Kidney (tissue), 13 donors: ENCODE measurements at regions not wholly inside any gene's neighbourhood (a gene's known extent, or its start where the extent isn't known, plus 50 kb on each side); places are given as distances from the start of the nearest gene placed in this dataset.

Source experiments
- DNase-seq, 5 donors: peaks; one replicate each; pipeline ENCODE4 v3.0.0-alpha.2; 2013 to 2020
- FAIRE-seq: peaks from 2 replicates; lab custom pipeline; 2012; peaks lifted over from hg19 to GRCh38; lab: Jason Lieb, UNC
- H3K27ac ChIP-seq, 2 donors: one replicate each; pipeline ENCODE4 v1.7.0; 2013; ENCODE audit warnings: low read depth in 2 of 2, low read length in 2 of 2, inconsistent platforms in 1 of 2
- H3K27me3 ChIP-seq: one replicate; pipeline ENCODE4 v1.7.1; 2013; ENCODE audit warnings: low read length, inconsistent platforms; ENCODE audit not compliant: control insufficient read depth, insufficient read depth
- H3K36me3 ChIP-seq, 3 donors: one replicate each; pipeline versions ENCODE4 v1.7.0 to v1.7.1; 2013; ENCODE audit warnings: low read length in 3 of 3, control low read depth in 1 of 3, inconsistent platforms in 1 of 3; ENCODE audit not compliant: insufficient read depth in 3 of 3, control insufficient read depth in 2 of 3
- H3K4me1 ChIP-seq, 3 donors: one replicate each; pipeline versions ENCODE4 v1.7.0 to v1.7.1; 2013; ENCODE audit warnings: low read length in 3 of 3, inconsistent platforms in 1 of 3, low read depth in 1 of 3; ENCODE audit not compliant: control insufficient read depth in 2 of 3, insufficient read depth in 2 of 3
- H3K4me3 ChIP-seq, 3 donors: one replicate each; pipeline versions ENCODE4 v1.7.0 to v1.8.1; 2013; ENCODE audit warnings: low read length in 3 of 3, control low read depth in 1 of 3, inconsistent platforms in 1 of 3
- H3K9ac ChIP-seq, 3 donors: one replicate each; pipeline versions ENCODE4 v1.7.0 to v1.7.1; 2013; ENCODE audit warnings: low read length in 3 of 3, control low read depth in 1 of 3, inconsistent platforms in 1 of 3
- H3K9me3 ChIP-seq, 3 donors: one replicate each; pipeline versions ENCODE4 v1.7.0 to v1.7.1; 2013; ENCODE audit warnings: low read length in 3 of 3, control low read depth in 1 of 3, inconsistent platforms in 1 of 3; ENCODE audit not compliant: control insufficient read depth in 2 of 3, insufficient read depth in 1 of 3
- CTCF ChIP-seq: IDR thresholded peaks from 3 replicates; pipeline ENCODE4 v1.5.1; 2012; ENCODE audit warnings: mild to moderate bottlenecking, moderate library complexity, borderline replicate concordance; ENCODE audit not compliant: insufficient read depth; ENCODE audit errors: extremely low read depth
- intact Hi-C: fragments of 100-400 bp; cut with DNase I; formaldehyde crosslinking; loops from one replicate; pipeline ENCODE4 v1.11.1; 2022
- donor health status: control.
- donor health status: control.
- donor health status: control.
- donor health status: control.
- donor health status: control.
- donor health status: DM: yes; HTN: yes; CAD: no.
- donor health status: Normal renal cell carcinoma (clear cell type).

- Histone ChIP-seq H3K27me3 (no peaks in the 10 kb centered on the region), H3K27ac (no peak overlapping the region), H3K4me1 (no peaks in the 10 kb centered on the region), H3K9ac (no peak overlapping the region), H3K9me3 (no peaks in the 10 kb centered on the region), H3K36me3 (no peaks in the 10 kb centered on the region), H3K4me3 (no peak overlapping the region)
- FAIRE-seq (no peak), DNase-seq (no peak)
- TF ChIP-seq CTCF: no peak
- intact Hi-C loops: no loop called here
Observed at GRCh38 chr4:104418286-104418685, 76.4 kb downstream of the CXXC4 start.

GRCh38 chr4:104417357-104417882, 77.3 kb downstream of the CXXC4 start:
- no peak for TF ChIP-seq CTCF
- no peaks in the 10 kb centered on the region for H3K27me3 ChIP-seq
- DNase-seq (no peak), FAIRE-seq (no peak)
- intact Hi-C loops: no loop called here
- no peaks in the 10 kb centered on the region for H3K9me3 ChIP-seq
- no peak overlapping the region for H3K27ac ChIP-seq
- no peaks in the 10 kb centered on the region for H3K36me3 ChIP-seq
- H3K9ac ChIP-seq: no peak overlapping the region
- no peak overlapping the region for H3K4me3 ChIP-seq
- no peaks in the 10 kb centered on the region for H3K4me1 ChIP-seq

- FAIRE-seq: no peak
- Histone ChIP-seq H3K4me3 (no peak overlapping the region), H3K9ac (no peak overlapping the region), H3K27ac (no peak overlapping the region), H3K4me1 (no peaks in the 10 kb centered on the region), H3K36me3 (no peaks in the 10 kb centered on the region), H3K27me3 (no peaks in the 10 kb centered on the region), H3K9me3 (no peaks in the 10 kb centered on the region)
- TF ChIP-seq CTCF: no peak
- intact Hi-C loops: no loop called here
- no peak for DNase-seq
Observed at GRCh38 chr4:104416725-104417356, 77.9 kb downstream of the CXXC4 start.
